SU-DHL-6 (cell line): ENCODE measurements at regions not wholly inside any gene's neighbourhood (a gene's known extent, or its start where the extent isn't known, plus 50 kb on each side); places are given as distances from the start of the nearest gene placed in this dataset.

Source experiments
- CTCF ChIP-seq: fragments of 200-600 bp; sonication (generic); IDR thresholded peaks from one replicate; pipeline ENCODE4 v1.5.1; 2017; ENCODE audit warnings: antibody characterized with exemption, mild to moderate bottlenecking, low read length, moderate library complexity; ENCODE audit not compliant: insufficient read depth, poor library complexity, severe bottlenecking
- EZH2phosphoT487 ChIP-seq: fragments of 200-600 bp; sonication (generic), shearing (Covaris generic); conservative IDR thresholded peaks from 2 replicates; pipeline ENCODE4 v1.6.1; 2018; ENCODE audit warnings: mild to moderate bottlenecking, antibody characterized with exemption, low read length, moderate library complexity, mixed read lengths

GRCh38 chr6:118725944-118726343, 74.6 kb upstream of the CEP85L start:
- TF ChIP-seq CTCF (no peak), EZH2phosphoT487 (no peak)
